HL-60 (cell line): ENCODE measurements at regions not wholly inside any gene's neighbourhood (a gene's known extent, or its start where the extent isn't known, plus 50 kb on each side); places are given as distances from the start of the nearest gene placed in this dataset.

Experiments used
- CTCF ChIP-seq: IDR thresholded peaks from one replicate; pipeline ENCODE4 v1.5.1; 2011; ENCODE audit warnings: low read length, control low read depth, inconsistent platforms; ENCODE audit not compliant: insufficient read depth
- GABPA ChIP-seq: IDR thresholded peaks from 2 replicates; pipeline ENCODE4 v1.6.1; 2012; ENCODE audit warnings: low read depth
- POLR2AphosphoS5 ChIP-seq: IDR thresholded peaks from 2 replicates; pipeline ENCODE4 v1.6.1; 2012; ENCODE audit warnings: low read depth
- SPI1 ChIP-seq: IDR thresholded peaks from 2 replicates; pipeline ENCODE4 v1.6.1; 2012; ENCODE audit warnings: low read depth, mild to moderate bottlenecking, borderline replicate concordance
- TF ChIP-seq, protein P1 (sequence below): IDR thresholded peaks from 2 replicates; pipeline ENCODE4 v1.6.1; 2012; ENCODE audit warnings: low read depth; ENCODE audit not compliant: insufficient replicate concordance

GRCh38 chr17:34182036-34182803, 72.9 kb upstream of the CCL2 start:
- TF ChIP-seq CTCF (no peak), GABPA (no peak), POLR2AphosphoS5 (no peak), SPI1 (no peak)
- TF ChIP-seq, protein P1, sequence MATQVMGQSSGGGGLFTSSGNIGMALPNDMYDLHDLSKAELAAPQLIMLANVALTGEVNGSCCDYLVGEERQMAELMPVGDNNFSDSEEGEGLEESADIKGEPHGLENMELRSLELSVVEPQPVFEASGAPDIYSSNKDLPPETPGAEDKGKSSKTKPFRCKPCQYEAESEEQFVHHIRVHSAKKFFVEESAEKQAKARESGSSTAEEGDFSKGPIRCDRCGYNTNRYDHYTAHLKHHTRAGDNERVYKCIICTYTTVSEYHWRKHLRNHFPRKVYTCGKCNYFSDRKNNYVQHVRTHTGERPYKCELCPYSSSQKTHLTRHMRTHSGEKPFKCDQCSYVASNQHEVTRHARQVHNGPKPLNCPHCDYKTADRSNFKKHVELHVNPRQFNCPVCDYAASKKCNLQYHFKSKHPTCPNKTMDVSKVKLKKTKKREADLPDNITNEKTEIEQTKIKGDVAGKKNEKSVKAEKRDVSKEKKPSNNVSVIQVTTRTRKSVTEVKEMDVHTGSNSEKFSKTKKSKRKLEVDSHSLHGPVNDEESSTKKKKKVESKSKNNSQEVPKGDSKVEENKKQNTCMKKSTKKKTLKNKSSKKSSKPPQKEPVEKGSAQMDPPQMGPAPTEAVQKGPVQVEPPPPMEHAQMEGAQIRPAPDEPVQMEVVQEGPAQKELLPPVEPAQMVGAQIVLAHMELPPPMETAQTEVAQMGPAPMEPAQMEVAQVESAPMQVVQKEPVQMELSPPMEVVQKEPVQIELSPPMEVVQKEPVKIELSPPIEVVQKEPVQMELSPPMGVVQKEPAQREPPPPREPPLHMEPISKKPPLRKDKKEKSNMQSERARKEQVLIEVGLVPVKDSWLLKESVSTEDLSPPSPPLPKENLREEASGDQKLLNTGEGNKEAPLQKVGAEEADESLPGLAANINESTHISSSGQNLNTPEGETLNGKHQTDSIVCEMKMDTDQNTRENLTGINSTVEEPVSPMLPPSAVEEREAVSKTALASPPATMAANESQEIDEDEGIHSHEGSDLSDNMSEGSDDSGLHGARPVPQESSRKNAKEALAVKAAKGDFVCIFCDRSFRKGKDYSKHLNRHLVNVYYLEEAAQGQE, result no peak
